Liver (tissue), 7 donors: ENCODE measurements at regions not wholly inside any gene's neighbourhood (a gene's known extent, or its start where the extent isn't known, plus 50 kb on each side); places are given as distances from the start of the nearest gene placed in this dataset.

Source experiments
- DNase-seq: peaks from one replicate; pipeline ENCODE4 v3.0.0-alpha.2; 2017; ENCODE audit warnings: low spot score
- H3K27ac ChIP-seq, 2 donors: one replicate each; pipeline ENCODE4 v1.7.0; 2013; ENCODE audit warnings: inconsistent platforms in 2 of 2, low read length in 2 of 2, control low read depth in 1 of 2, low read depth in 1 of 2, mild to moderate bottlenecking in 1 of 2
- H3K27me3 ChIP-seq, 4 donors: one replicate each; pipeline versions ENCODE4 v1.6.1 to v1.7.0; 2013; ENCODE audit warnings: low read length in 3 of 4, inconsistent platforms in 1 of 4, mild to moderate bottlenecking in 1 of 4, moderate library complexity in 1 of 4; ENCODE audit not compliant: control insufficient read depth in 4 of 4, insufficient read depth in 4 of 4
- H3K36me3 ChIP-seq, 4 donors: one replicate each; pipeline versions ENCODE4 v1.6.1 to v1.7.0; 2013; ENCODE audit warnings: low read length in 3 of 4, mild to moderate bottlenecking in 3 of 4, low read depth in 1 of 4, moderate library complexity in 1 of 4; ENCODE audit not compliant: control insufficient read depth in 4 of 4, insufficient read depth in 3 of 4
- H3K4me1 ChIP-seq, 4 donors: one replicate each; pipeline versions ENCODE4 v1.6.1 to v1.7.0; 2013; ENCODE audit warnings: low read length in 3 of 4, mild to moderate bottlenecking in 3 of 4, moderate library complexity in 1 of 4; ENCODE audit not compliant: control insufficient read depth in 4 of 4, insufficient read depth in 4 of 4
- H3K4me3 ChIP-seq, 3 donors: one replicate each; pipeline versions ENCODE4 v1.6.1 to v1.7.0; 2013; ENCODE audit warnings: low read length in 3 of 3, control low read depth in 1 of 3, low read depth in 1 of 3, mild to moderate bottlenecking in 1 of 3
- H3K9ac ChIP-seq, 2 donors: one replicate each; pipeline ENCODE4 v1.7.0; 2013; ENCODE audit warnings: low read length in 2 of 2, mild to moderate bottlenecking in 2 of 2, moderate library complexity in 2 of 2, control low read depth in 1 of 2, low read depth in 1 of 2
- H3K9me3 ChIP-seq, 4 donors: one replicate each; pipeline versions ENCODE4 v1.6.1 to v1.7.0; 2013; ENCODE audit warnings: low read length in 3 of 4; ENCODE audit not compliant: control insufficient read depth in 4 of 4
- RAD21 ChIP-seq, 2 donors: IDR thresholded peaks; 2 replicates each; pipeline ENCODE4 v1.6.1; 2016; ENCODE audit warnings: antibody characterized with exemption in 2 of 2, mild to moderate bottlenecking in 2 of 2
- WGBS: extraction: QIAGEN DNeasy Blood & Tissue Kit; methylation state at CpG from one replicate; pipeline ENCODE4 v1.1.7; 2013; 5-methylcytosine and 5-hydroxymethylcytosine counted together
- donor health status: healthy.
- donor health status: healthy.
- donor health status: healthy.
- donor health status: healthy.

DNA sequence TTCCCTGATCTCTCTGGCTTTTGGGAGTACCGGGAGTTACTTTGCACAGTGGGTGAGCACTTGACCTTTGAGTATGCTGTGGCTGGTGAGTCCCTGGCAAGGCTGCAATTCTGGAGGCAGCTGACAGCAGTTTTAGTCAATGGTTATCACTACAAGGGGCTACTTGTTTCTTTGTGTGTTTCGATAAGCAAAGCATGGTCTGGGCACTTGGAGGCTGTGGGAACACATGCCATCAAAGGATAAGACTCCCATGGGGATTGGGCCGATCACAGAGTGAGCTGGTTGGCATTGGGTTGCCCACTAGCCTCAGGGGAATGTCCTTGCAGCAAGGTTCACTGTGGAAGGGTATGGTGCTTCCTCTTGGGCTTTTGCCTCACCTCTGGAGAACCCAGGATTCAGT lies 208.2 kb downstream of the SNX13 start:
- Histone ChIP-seq H3K9me3 (peaks cover 0 to 7% (median 1%) of the 10 kb centered on the region in 4 donors), H3K4me3 (no peak overlapping the region), H3K4me1 (no peaks in the 10 kb centered on the region), H3K27me3 (no peaks in the 10 kb centered on the region), H3K36me3 (no peaks in the 10 kb centered on the region), H3K9ac (no peak overlapping the region), H3K27ac (no peak overlapping the region)
- no peak for TF ChIP-seq RAD21 (IDR thresholded peaks at IDR 0.05)
- no peak for DNase-seq
- 86% methylated on average over 3 of the region's 3 CpGs for WGBS
